BJ (cell line): ENCODE measurements at regions not wholly inside any gene's neighbourhood (a gene's known extent, or its start where the extent isn't known, plus 50 kb on each side); places are given as distances from the start of the nearest gene placed in this dataset.

Source experiments
- CTCF ChIA-PET: fragments of 350-600 bp; formaldehyde crosslinking; extraction: SDS; loops from one replicate; lab custom pipeline; 2021; ENCODE audit warnings: antibody characterized with exemption, inconsistent platforms; lab: Yijun Ruan, JAX
- POLR2A ChIA-PET: fragments of 300-600 bp; sonication (Branson Sonifier 250); formaldehyde crosslinking; extraction: SDS; loops from one replicate; lab custom pipeline; 2021; ENCODE audit warnings: antibody characterized with exemption; lab: Charles Lee
- DNase-seq: peaks from one replicate; pipeline ENCODE4 v3.0.0-alpha.2; 2011; ENCODE audit warnings: low read depth
- H3K27me3 ChIP-seq: 2 replicates; pipeline ENCODE4 v1.6.0; 2011; ENCODE audit warnings: low read length; ENCODE audit not compliant: control insufficient read depth, insufficient read depth
- H3K36me3 ChIP-seq: 2 replicates; pipeline ENCODE4 v1.5.1; 2011; ENCODE audit warnings: low read length; ENCODE audit not compliant: control insufficient read depth, insufficient read depth
- H3K4me3 ChIP-seq: 2 replicates; pipeline ENCODE4 v1.5.1; 2011; ENCODE audit warnings: low read depth, mild to moderate bottlenecking, control low read depth, low read length
- CTCF ChIP-seq: IDR thresholded peaks from 2 replicates; pipeline ENCODE4 v1.5.1; 2011; ENCODE audit warnings: low read depth, mild to moderate bottlenecking, control low read depth, inconsistent platforms, low read length, moderate library complexity; ENCODE audit not compliant: insufficient read depth

GRCh38 chr12:25752710-25753309 is 199.7 kb upstream of the LMNTD1 start:
- CTCF ChIA-PET: interaction anchor here (0.9 kb wide), 1 partner anchor 29 kb away, joined by 3 read pairs; no protein-coding TSS in a partner anchor
- H3K4me3 ChIP-seq: no peak overlapping the region
- TF ChIP-seq CTCF: no peak

GRCh38 chr12:25755136-25755970 is 202.3 kb upstream of the LMNTD1 start:
- ChIA-PET CTCF (interaction anchor here (1.2 kb wide), 1 partner anchor 276 kb away, joined by 3 read pairs; no protein-coding TSS in a partner anchor), POLR2A (no interaction called here)
- no peak for TF ChIP-seq CTCF
- no peaks in the 10 kb centered on the region for H3K36me3 ChIP-seq
- DNase-seq: no peak
- H3K4me3 ChIP-seq: no peak overlapping the region
- no peaks in the 10 kb centered on the region for H3K27me3 ChIP-seq

More at GRCh38 chr12:25752710-25753309, 199.7 kb upstream of the LMNTD1 start:
- Histone ChIP-seq H3K27me3 (no peaks in the 10 kb centered on the region), H3K36me3 (no peaks in the 10 kb centered on the region)
- no peak for DNase-seq
- POLR2A ChIA-PET: no interaction called here

GRCh38 chr12:25755971-25756260 is 202.6 kb upstream of the RASSF8 start:
- no peaks in the 10 kb centered on the region for H3K27me3 ChIP-seq
- no peaks in the 10 kb centered on the region for H3K36me3 ChIP-seq
- no peak overlapping the region for H3K4me3 ChIP-seq
- POLR2A ChIA-PET: no interaction called here
- TF ChIP-seq CTCF: no peak
- CTCF ChIA-PET: interaction anchor here (1.2 kb wide), 1 partner anchor 275 kb away, joined by 3 read pairs; no protein-coding TSS in a partner anchor
- no peak for DNase-seq

GRCh38 chr12:25757037-25757665 is 201.3 kb upstream of the RASSF8 start:
- CTCF ChIA-PET: no interaction called here
- H3K36me3 ChIP-seq: no peaks in the 10 kb centered on the region
- TF ChIP-seq CTCF: no peak
- H3K27me3 ChIP-seq: no peaks in the 10 kb centered on the region
- POLR2A ChIA-PET: no interaction called here
- DNase-seq: no peak
- H3K4me3 ChIP-seq: no peak overlapping the region

GRCh38 chr12:25759752-25760151 is 198.7 kb upstream of the RASSF8 start:
- TF ChIP-seq CTCF: no peak
- no peak for DNase-seq
- Histone ChIP-seq H3K27me3 (no peaks in the 10 kb centered on the region), H3K36me3 (no peaks in the 10 kb centered on the region), H3K4me3 (no peak overlapping the region)
- ChIA-PET POLR2A (no interaction called here), CTCF (no interaction called here)
